ENCODE measurements at regions not wholly inside any gene's neighbourhood (a gene's known extent, or its start where the extent isn't known, plus 50 kb on each side); places are given as distances from the start of the nearest gene placed in this dataset.

DNA sequence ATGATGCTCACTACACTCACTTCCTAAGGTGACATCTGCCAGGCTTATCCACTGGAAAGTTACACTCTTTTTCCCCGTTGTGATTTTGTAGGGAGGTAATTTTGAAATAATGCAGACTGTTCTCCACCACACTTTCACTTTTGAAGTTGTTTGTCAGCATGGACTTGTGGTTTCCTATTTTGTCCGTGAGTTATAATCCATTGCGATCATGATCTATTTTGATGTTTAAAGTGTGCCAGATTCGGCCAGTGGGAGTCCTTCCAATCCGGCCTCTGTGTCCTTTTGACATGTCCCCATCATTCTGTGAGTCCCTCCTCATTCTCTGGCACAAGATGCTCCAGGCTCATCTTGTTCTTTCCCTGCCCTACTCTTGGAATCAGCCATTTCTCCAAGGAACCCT is 211.3 kb upstream of the KLF4 start:
- TF ChIP-seq, protein P1, sequence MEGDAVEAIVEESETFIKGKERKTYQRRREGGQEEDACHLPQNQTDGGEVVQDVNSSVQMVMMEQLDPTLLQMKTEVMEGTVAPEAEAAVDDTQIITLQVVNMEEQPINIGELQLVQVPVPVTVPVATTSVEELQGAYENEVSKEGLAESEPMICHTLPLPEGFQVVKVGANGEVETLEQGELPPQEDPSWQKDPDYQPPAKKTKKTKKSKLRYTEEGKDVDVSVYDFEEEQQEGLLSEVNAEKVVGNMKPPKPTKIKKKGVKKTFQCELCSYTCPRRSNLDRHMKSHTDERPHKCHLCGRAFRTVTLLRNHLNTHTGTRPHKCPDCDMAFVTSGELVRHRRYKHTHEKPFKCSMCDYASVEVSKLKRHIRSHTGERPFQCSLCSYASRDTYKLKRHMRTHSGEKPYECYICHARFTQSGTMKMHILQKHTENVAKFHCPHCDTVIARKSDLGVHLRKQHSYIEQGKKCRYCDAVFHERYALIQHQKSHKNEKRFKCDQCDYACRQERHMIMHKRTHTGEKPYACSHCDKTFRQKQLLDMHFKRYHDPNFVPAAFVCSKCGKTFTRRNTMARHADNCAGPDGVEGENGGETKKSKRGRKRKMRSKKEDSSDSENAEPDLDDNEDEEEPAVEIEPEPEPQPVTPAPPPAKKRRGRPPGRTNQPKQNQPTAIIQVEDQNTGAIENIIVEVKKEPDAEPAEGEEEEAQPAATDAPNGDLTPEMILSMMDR (IDR thresholded peaks at IDR 0.05), result no peak
- TF ChIP-seq POLR2A (IDR thresholded peaks at IDR 0.05), result no peak
